Astrocyte (in vitro differentiated cells and primary cell): ENCODE measurements at regions not wholly inside any gene's neighbourhood (a gene's known extent, or its start where the extent isn't known, plus 50 kb on each side); places are given as distances from the start of the nearest gene placed in this dataset.
A peak's percentile ranks its signal among the peaks of the same experiment; 100 is the strongest.

Source experiments
- DNase-seq: peaks from one replicate; pipeline ENCODE4 v3.0.0-alpha.2; 2010; ENCODE audit warnings: low read depth
- FAIRE-seq: peaks from 2 replicates; lab custom pipeline; 2011; peaks lifted over from hg19 to GRCh38; lab: Jason Lieb, UNC
- H2AFZ ChIP-seq: 2 replicates; pipeline ENCODE4 v1.6.0; 2012; ENCODE audit warnings: low read depth, low read length, inconsistent platforms
- H3K27ac ChIP-seq: 2 replicates; pipeline ENCODE4 v1.5.1; 2011; ENCODE audit warnings: low read depth, low read length, inconsistent platforms
- H3K27me3 ChIP-seq: 2 replicates; pipeline ENCODE4 v1.6.0; 2011; ENCODE audit warnings: low read length, inconsistent platforms; ENCODE audit not compliant: insufficient read depth
- H3K36me3 ChIP-seq: 2 replicates; pipeline ENCODE4 v1.5.1; 2011; ENCODE audit warnings: low read length, inconsistent platforms; ENCODE audit not compliant: insufficient read depth
- H3K4me1 ChIP-seq: 2 replicates; pipeline ENCODE4 v1.5.1; 2011; ENCODE audit warnings: low read length, inconsistent platforms; ENCODE audit not compliant: insufficient read depth
- H3K4me2 ChIP-seq: 2 replicates; pipeline ENCODE4 v1.6.0; 2012; ENCODE audit warnings: low read length, inconsistent platforms
- H3K4me3 ChIP-seq: 2 replicates; pipeline ENCODE4 v1.5.1; 2011; ENCODE audit warnings: low read depth, mild to moderate bottlenecking, low read length, inconsistent platforms; ENCODE audit not compliant: insufficient read depth
- H3K79me2 ChIP-seq: 2 replicates; pipeline ENCODE4 v1.6.0; 2012; ENCODE audit warnings: mild to moderate bottlenecking, low read length, inconsistent platforms; ENCODE audit not compliant: insufficient read depth
- H3K9ac ChIP-seq: 2 replicates; pipeline ENCODE4 v1.6.0; 2012; ENCODE audit warnings: mild to moderate bottlenecking, low read length, inconsistent platforms
- H3K9me3 ChIP-seq: 2 replicates; pipeline ENCODE4 v1.5.1; 2012; ENCODE audit warnings: low read depth, mild to moderate bottlenecking, low read length, inconsistent platforms; ENCODE audit not compliant: insufficient read depth
- H4K20me1 ChIP-seq: 2 replicates; pipeline ENCODE4 v1.6.0; 2012; ENCODE audit warnings: low read length, inconsistent platforms; ENCODE audit not compliant: insufficient read depth
- H3K27ac Mint-ChIP-seq: one replicate; pipeline ENCODE4 v1.8.0; 2021; ENCODE audit warnings: mild to moderate bottlenecking, mixed read lengths; ENCODE audit not compliant: unreplicated experiment
- H3K27me3 Mint-ChIP-seq: one replicate; pipeline ENCODE4 v1.8.0; 2021; ENCODE audit warnings: low read depth, mixed read lengths; ENCODE audit not compliant: unreplicated experiment
- H3K36me3 Mint-ChIP-seq: one replicate; pipeline ENCODE4 v1.8.0; 2021; ENCODE audit warnings: low read depth, mixed read lengths; ENCODE audit not compliant: unreplicated experiment
- H3K4me1 Mint-ChIP-seq: one replicate; pipeline ENCODE4 v1.8.0; 2021; ENCODE audit warnings: low read depth, mixed read lengths; ENCODE audit not compliant: unreplicated experiment
- H3K4me3 Mint-ChIP-seq: one replicate; pipeline ENCODE4 v1.8.0; 2021; ENCODE audit warnings: mild to moderate bottlenecking, moderate library complexity, mixed read lengths; ENCODE audit not compliant: unreplicated experiment
- H3K9me3 Mint-ChIP-seq: one replicate; pipeline ENCODE4 v1.8.0; 2021; ENCODE audit warnings: mild to moderate bottlenecking, mixed read lengths; ENCODE audit not compliant: unreplicated experiment
- CTCF ChIP-seq: IDR thresholded peaks from 2 replicates; pipeline ENCODE4 v1.5.1; 2011; ENCODE audit warnings: low read depth, mild to moderate bottlenecking, inconsistent platforms, low read length, moderate library complexity; ENCODE audit not compliant: insufficient read depth
- EZH2 ChIP-seq: IDR thresholded peaks from 2 replicates; pipeline ENCODE4 v1.6.1; 2012; ENCODE audit warnings: mild to moderate bottlenecking, low read length, inconsistent platforms; ENCODE audit not compliant: insufficient read depth

DNA sequence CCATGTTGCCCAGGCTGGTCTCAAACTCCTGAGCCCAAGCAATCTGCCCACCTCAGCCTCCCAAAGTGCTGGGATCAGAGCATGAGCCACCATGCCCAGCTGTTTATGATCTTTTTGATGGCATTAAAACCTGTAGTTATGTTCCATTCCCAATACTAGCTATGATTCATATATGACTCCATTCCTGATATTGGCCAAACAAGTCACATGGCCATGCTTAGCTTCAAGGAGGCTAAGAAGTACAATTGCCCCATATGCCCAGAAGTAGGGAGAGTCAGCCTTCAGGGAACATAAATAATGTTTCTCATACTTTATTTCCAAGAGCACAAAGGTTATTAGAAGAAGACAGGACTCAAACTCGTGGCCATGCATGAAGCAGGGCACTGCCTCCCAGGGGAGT lies 132.4 kb upstream of the RAB6C start:
- Histone ChIP-seq H4K20me1 (no peaks in the 10 kb centered on the region), H3K4me3 (no peak overlapping the region), H3K4me1 (no peaks in the 10 kb centered on the region), H3K27ac (no peak overlapping the region), H3K9ac (no peak overlapping the region), H2AFZ (no peak overlapping the region), H3K27me3 (no peaks in the 10 kb centered on the region), H3K4me2 (no peak overlapping the region), H3K9me3 (no peaks in the 10 kb centered on the region), H3K36me3 (no peaks in the 10 kb centered on the region), H3K79me2 (no peaks in the 10 kb centered on the region)
- TF ChIP-seq EZH2 (no peak), CTCF (no peak)
- FAIRE-seq (no peak), DNase-seq (no peak)
- Mint-ChIP-seq H3K36me3 (no peaks in the 10 kb centered on the region), H3K4me3 (no peak overlapping the region), H3K9me3 (peaks cover 7% of the 10 kb centered on the region), H3K27ac (no peak overlapping the region), H3K4me1 (no peaks in the 10 kb centered on the region), H3K27me3 (peaks cover 6% of the 10 kb centered on the region)

DNA sequence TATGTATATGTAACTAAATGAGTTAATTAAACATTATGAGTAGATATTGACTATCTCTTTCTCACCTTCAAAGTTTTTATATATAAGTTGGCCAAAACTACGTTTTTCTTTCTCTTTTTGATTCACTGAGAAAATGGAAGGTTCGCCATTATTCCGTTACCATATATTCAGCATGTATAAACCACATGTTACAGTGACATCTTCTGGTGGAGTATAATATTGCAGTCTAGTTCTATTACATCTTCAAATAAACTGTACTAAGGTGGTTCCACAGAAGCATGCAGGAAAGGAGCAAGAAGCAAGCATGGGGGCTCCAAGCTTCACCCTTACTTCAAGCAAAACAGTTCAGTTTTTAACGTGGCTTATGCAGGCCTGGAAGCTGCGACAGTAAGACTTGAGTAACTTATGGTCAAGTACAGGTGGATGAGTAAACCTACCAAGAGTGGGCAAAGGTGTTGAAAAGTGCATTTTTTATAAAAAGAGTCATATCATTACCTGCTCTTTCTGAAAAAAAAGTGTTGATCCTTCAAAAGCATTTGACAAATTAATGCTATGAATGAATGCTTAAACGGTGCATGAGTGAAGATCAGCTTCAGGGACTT lies 129.8 kb upstream of the RAB6C start:
- H3K4me2 ChIP-seq, result no peak overlapping the region
- no peak overlapping the region for H3K27ac Mint-ChIP-seq

More for the DNA sequence above, 129.8 kb upstream of the RAB6C start:
- H3K36me3 Mint-ChIP-seq, result no peaks in the 10 kb centered on the region
- H3K9ac ChIP-seq, result no peak overlapping the region
- H3K4me3 Mint-ChIP-seq, result no peak overlapping the region
- H3K79me2 ChIP-seq, result no peaks in the 10 kb centered on the region
- no peak overlapping the region for H3K4me3 ChIP-seq
- H2AFZ ChIP-seq, result no peak overlapping the region
- H4K20me1 ChIP-seq, result no peaks in the 10 kb centered on the region
- no peaks in the 10 kb centered on the region for H3K27me3 ChIP-seq
- no peaks in the 10 kb centered on the region for H3K4me1 Mint-ChIP-seq
- no peaks in the 10 kb centered on the region for H3K9me3 ChIP-seq
- DNase-seq (peak; percentile 44), FAIRE-seq (peak; percentile 52)
- TF ChIP-seq EZH2 (no peak), CTCF (peak; percentile 65)
- H3K36me3 ChIP-seq, result no peaks in the 10 kb centered on the region
- H3K4me1 ChIP-seq, result no peaks in the 10 kb centered on the region
- no peaks in the 10 kb centered on the region for H3K9me3 Mint-ChIP-seq
- H3K27me3 Mint-ChIP-seq, result peaks cover 2% of the 10 kb centered on the region
- no peak overlapping the region for H3K27ac ChIP-seq
